Neuron (in vitro differentiated cells): ENCODE measurements at regions not wholly inside any gene's neighbourhood (a gene's known extent, or its start where the extent isn't known, plus 50 kb on each side); places are given as distances from the start of the nearest gene placed in this dataset.
"Not testable (repeated sequence)": the region's sequence is repeated elsewhere in the genome, so short reads cannot be mapped to it uniquely, and the experiment has no call there.

Experiments
- H2AFZ ChIP-seq: one replicate; pipeline ENCODE4 v1.6.1; 2013; ENCODE audit warnings: low read depth, mild to moderate bottlenecking, inconsistent platforms, low read length, moderate library complexity
- H3K27me3 ChIP-seq: one replicate; pipeline ENCODE4 v1.6.1; 2013; ENCODE audit warnings: low read length; ENCODE audit not compliant: insufficient read depth
- H3K36me3 ChIP-seq: one replicate; pipeline ENCODE4 v1.6.1; 2013; ENCODE audit warnings: low read length; ENCODE audit not compliant: insufficient read depth
- H3K4me1 ChIP-seq: one replicate; pipeline ENCODE4 v1.6.1; 2013; ENCODE audit warnings: low read length; ENCODE audit not compliant: insufficient read depth
- H3K4me3 ChIP-seq: 2 replicates; pipeline ENCODE4 v1.5.1; 2013; ENCODE audit warnings: mild to moderate bottlenecking, low read length, moderate library complexity
- H3K9me3 ChIP-seq: one replicate; pipeline ENCODE4 v1.6.1; 2013; ENCODE audit warnings: low read length

- Histone ChIP-seq H3K4me3 (no peak overlapping the region), H3K27me3 (no peaks in the 10 kb centered on the region), H3K4me1 (no peaks in the 10 kb centered on the region), H3K36me3 (no peaks in the 10 kb centered on the region), H3K9me3 (no peaks in the 10 kb centered on the region), H2AFZ (no peak overlapping the region)
Measured at GRCh38 chr1:191707288-191707687, 451.0 kb upstream of the RGS18 start.

DNA sequence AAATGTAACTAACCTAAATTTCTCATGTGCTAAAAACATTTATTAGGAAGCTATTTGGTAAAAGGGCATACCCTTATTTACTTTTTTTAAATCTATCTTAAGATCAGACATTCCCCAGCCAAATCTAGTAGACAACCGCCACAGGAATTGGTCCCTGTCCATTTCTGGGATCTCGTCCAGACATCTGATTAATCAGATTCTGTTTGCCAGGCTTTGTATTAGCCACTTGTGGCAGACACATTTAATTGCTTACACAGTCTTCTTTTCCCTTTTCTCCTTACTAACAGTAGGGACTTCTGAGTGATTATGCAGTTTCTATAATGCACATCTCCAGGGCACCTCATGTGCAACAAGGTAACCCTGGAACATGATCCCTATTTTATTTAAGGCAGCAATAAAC lies 449.0 kb upstream of the RGS18 start:
- H3K4me1 ChIP-seq: no peaks in the 10 kb centered on the region
- H3K27me3 ChIP-seq: no peaks in the 10 kb centered on the region

DNA sequence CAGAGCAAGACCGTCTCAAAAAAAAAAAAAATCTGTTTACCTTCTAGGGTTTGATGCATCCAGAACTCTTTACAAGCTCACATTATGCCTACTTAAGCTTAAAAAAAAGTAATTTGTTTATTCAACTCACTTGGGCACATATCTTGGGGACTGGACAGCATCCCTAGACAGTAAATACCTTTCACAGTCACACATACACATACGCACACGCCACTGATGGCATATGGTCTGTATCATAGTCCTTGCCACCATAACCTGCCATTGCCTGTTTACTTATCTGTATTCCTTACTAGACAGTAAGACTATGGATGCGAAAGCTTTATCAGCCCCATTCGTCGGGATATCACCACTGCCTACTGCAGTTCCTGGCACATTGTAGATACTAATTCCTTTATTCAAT lies 446.3 kb upstream of the RGS18 start:
- no peaks in the 10 kb centered on the region for H3K9me3 ChIP-seq
- H2AFZ ChIP-seq: no peak overlapping the region
- no peaks in the 10 kb centered on the region for H3K36me3 ChIP-seq

More for the DNA sequence above, 449.0 kb upstream of the RGS18 start:
- Histone ChIP-seq H3K4me3 (no peak overlapping the region), H2AFZ (no peak overlapping the region), H3K36me3 (no peaks in the 10 kb centered on the region), H3K9me3 (no peaks in the 10 kb centered on the region)

DNA sequence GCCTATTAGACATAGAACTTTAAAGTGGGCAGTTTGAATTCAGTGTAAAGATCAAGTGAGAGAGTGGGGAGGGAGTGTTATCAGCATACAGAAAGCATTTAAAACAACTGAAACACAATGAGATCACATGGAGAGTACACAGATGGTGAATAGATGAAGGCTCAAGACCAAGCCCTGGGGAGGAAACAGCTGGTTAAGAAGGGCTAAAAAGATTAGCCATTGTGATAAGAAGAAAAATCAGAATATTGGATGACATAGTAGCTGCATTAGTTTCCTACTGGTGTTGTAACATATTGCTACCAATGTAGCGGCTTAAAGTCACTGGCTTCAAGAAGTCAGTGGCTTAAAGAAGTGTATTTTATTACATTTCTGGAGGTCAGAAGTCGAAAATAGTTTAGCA lies 443.4 kb upstream of the RGS18 start:
- no peak overlapping the region for H3K4me3 ChIP-seq
- no peaks in the 10 kb centered on the region for H3K36me3 ChIP-seq
- no peaks in the 10 kb centered on the region for H3K27me3 ChIP-seq
- no peaks in the 10 kb centered on the region for H3K4me1 ChIP-seq
- no peaks in the 10 kb centered on the region for H3K9me3 ChIP-seq
- H2AFZ ChIP-seq: no peak overlapping the region

More for the DNA sequence above, 446.3 kb upstream of the RGS18 start:
- Histone ChIP-seq H3K4me3 (no peak overlapping the region), H3K4me1 (no peaks in the 10 kb centered on the region), H3K27me3 (no peaks in the 10 kb centered on the region)

GRCh38 chr1:191729742-191730141 lies 428.5 kb upstream of the RGS18 start:
- H3K9me3 ChIP-seq: no peaks in the 10 kb centered on the region
- H3K36me3 ChIP-seq: no peaks in the 10 kb centered on the region
- H3K27me3 ChIP-seq: no peaks in the 10 kb centered on the region
- H3K4me1 ChIP-seq: no peaks in the 10 kb centered on the region
- H3K4me3 ChIP-seq: no peak overlapping the region
- H2AFZ ChIP-seq: no peak overlapping the region

- H3K9me3 ChIP-seq, H3K4me1 ChIP-seq, H3K4me3 ChIP-seq: not testable (repeated sequence)
Measured at GRCh38 chr1:191731608-191732302, 426.5 kb upstream of the RGS18 start.

GRCh38 chr1:191734321-191734720 lies 423.9 kb upstream of the RGS18 start:
- Histone ChIP-seq H3K4me3 (no peak overlapping the region), H3K4me1 (no peaks in the 10 kb centered on the region)

More at GRCh38 chr1:191731608-191732302, 426.5 kb upstream of the RGS18 start:
- not testable (repeated sequence) for H2AFZ ChIP-seq, H3K36me3 ChIP-seq, H3K27me3 ChIP-seq

DNA sequence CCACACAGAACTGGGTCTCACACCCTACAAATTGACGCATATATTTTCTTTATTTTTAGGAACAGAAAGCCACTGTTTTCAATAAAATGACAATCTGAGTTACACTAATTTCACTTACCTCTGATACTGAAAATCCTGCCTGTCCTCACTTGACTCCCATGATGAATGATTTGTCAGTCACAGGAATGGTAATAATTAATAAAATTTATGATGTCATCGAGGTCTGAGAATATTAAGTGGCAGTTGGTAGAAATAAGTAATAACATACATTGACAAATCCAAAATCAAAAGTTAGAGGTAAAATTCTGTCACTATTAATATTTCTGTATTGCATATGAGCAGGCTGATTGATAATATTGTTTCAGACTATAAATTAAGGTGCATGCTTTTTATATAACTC lies 418.7 kb upstream of the RGS18 start:
- Histone ChIP-seq H3K4me1 (no peaks in the 10 kb centered on the region), H3K9me3 (no peaks in the 10 kb centered on the region), H3K4me3 (no peak overlapping the region), H3K36me3 (no peaks in the 10 kb centered on the region), H2AFZ (no peak overlapping the region), H3K27me3 (no peaks in the 10 kb centered on the region)

More at GRCh38 chr1:191734321-191734720, 423.9 kb upstream of the RGS18 start:
- no peaks in the 10 kb centered on the region for H3K36me3 ChIP-seq
- no peak overlapping the region for H2AFZ ChIP-seq
- no peaks in the 10 kb centered on the region for H3K27me3 ChIP-seq
- no peaks in the 10 kb centered on the region for H3K9me3 ChIP-seq

- Histone ChIP-seq H3K36me3 (no peaks in the 10 kb centered on the region), H3K4me3 (no peak overlapping the region), H3K27me3 (no peaks in the 10 kb centered on the region), H3K9me3 (no peaks in the 10 kb centered on the region), H2AFZ (no peak overlapping the region), H3K4me1 (no peaks in the 10 kb centered on the region)
Measured at GRCh38 chr1:191752342-191752741, 405.9 kb upstream of the RGS18 start.

- Histone ChIP-seq H3K4me1 (no peaks in the 10 kb centered on the region), H2AFZ (no peak overlapping the region), H3K9me3 (no peaks in the 10 kb centered on the region), H3K27me3 (no peaks in the 10 kb centered on the region), H3K4me3 (no peak overlapping the region), H3K36me3 (no peaks in the 10 kb centered on the region)
Measured at GRCh38 chr1:191760016-191760415, 398.2 kb upstream of the RGS18 start.

- H3K9me3 ChIP-seq: no peaks in the 10 kb centered on the region
Measured at GRCh38 chr1:191788551-191788950, 369.7 kb upstream of the RGS18 start.

GRCh38 chr1:191798178-191798577 lies 360.1 kb upstream of the RGS18 start:
- Histone ChIP-seq H3K36me3 (no peaks in the 10 kb centered on the region), H2AFZ (no peak overlapping the region), H3K27me3 (no peaks in the 10 kb centered on the region), H3K4me3 (no peak overlapping the region), H3K4me1 (no peaks in the 10 kb centered on the region), H3K9me3 (no peaks in the 10 kb centered on the region)

More at GRCh38 chr1:191788551-191788950, 369.7 kb upstream of the RGS18 start:
- Histone ChIP-seq H3K36me3 (no peaks in the 10 kb centered on the region), H3K4me1 (no peaks in the 10 kb centered on the region), H2AFZ (no peak overlapping the region), H3K4me3 (no peak overlapping the region), H3K27me3 (no peaks in the 10 kb centered on the region)

DNA sequence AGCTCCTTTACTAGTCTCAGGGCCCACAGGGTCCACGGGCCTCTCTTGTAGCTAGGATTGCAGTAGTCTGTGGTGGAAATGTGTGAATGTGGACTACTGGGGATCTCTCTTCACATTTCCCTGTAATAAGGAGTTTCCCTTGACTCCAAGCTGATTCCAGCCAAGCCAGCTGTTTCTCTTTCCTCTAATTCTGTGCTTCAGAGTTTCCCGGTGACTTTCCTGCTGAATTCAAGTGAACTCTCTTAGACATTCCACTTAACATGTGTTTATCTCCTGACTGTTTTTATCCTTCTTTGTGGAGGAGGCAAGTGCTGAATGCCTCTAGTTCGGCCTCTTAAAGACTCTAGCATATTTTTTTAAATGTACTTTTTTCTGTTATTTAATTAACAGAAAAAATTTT lies 354.0 kb upstream of the RGS18 start:
- H3K27me3 ChIP-seq: no peaks in the 10 kb centered on the region
- H3K4me3 ChIP-seq: no peak overlapping the region
- no peak overlapping the region for H2AFZ ChIP-seq
- H3K9me3 ChIP-seq: no peaks in the 10 kb centered on the region
- H3K4me1 ChIP-seq: no peaks in the 10 kb centered on the region
- H3K36me3 ChIP-seq: no peaks in the 10 kb centered on the region

DNA sequence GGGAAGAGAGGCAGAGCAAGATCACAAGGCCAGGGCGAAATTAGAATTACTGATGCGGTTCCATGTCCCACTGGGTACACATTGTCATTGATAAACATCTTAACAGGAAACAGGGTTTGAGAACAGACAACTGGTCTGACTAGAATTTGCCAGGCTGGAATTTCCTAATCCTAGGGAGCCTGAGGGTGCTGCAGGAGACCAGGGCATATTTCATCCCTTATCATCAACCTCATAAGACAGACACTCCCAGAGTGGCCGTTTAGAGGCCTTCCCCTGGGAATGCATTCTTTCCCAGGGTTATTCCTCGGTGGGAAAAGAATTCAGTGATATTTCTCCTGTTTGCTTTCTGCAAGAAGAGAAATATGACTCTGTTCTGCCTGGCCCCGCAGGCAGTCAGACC lies 344.7 kb upstream of the RGS18 start:
- not testable (repeated sequence) for H3K9me3 ChIP-seq, H3K27me3 ChIP-seq, H3K36me3 ChIP-seq, H3K4me3 ChIP-seq, H3K4me1 ChIP-seq, H2AFZ ChIP-seq
